Breast epithelium (tissue), 3 donors: ENCODE measurements at regions not wholly inside any gene's neighbourhood (a gene's known extent, or its start where the extent isn't known, plus 50 kb on each side); places are given as distances from the start of the nearest gene placed in this dataset.

Source experiments
- POLR2A ChIP-seq: fragments of 450-650 bp; IDR thresholded peaks from one replicate; pipeline ENCODE4 v1.6.1; 2016; ENCODE audit warnings: antibody characterized with exemption, mild to moderate bottlenecking, moderate library complexity
- TF ChIP-seq, protein P1 (sequence below), 3 donors: fragments of 450-650 bp; IDR thresholded peaks; one replicate each; pipeline ENCODE4 v1.5.1; 2016 to 2017; ENCODE audit warnings: antibody characterized with exemption in 3 of 3, mild to moderate bottlenecking in 3 of 3, moderate library complexity in 3 of 3

DNA sequence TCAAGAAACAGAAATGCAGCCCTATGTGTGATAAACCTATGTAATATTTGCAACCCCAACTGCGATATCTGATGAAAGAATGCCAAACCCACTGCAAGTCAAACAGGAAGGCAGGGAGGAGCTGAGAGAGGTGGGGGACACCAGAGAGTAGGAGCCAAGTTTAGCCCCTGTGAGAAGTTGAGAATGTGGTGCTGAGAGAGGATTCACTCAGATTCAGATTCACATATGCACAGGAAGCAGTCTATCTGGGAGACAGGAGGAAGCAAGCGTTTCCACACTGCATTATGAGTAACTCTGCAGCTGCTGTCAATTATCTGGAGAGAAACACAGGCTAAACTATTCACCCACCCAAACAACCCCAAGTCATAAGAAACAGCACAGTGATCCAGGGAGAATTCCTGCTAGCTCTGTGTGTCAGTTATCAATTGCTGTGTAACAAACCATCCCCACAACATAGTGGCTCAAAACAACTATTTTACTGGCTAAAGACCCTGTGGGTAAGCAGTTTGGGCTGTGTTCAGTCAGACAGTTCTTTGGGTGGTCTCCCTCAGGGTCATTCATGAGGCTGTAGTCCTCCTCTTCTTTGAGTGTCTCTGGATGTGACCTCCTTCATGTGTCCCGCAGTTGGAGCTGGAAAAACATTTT is 161.9 kb upstream of the RAI14 start:
- TF ChIP-seq, protein P1, sequence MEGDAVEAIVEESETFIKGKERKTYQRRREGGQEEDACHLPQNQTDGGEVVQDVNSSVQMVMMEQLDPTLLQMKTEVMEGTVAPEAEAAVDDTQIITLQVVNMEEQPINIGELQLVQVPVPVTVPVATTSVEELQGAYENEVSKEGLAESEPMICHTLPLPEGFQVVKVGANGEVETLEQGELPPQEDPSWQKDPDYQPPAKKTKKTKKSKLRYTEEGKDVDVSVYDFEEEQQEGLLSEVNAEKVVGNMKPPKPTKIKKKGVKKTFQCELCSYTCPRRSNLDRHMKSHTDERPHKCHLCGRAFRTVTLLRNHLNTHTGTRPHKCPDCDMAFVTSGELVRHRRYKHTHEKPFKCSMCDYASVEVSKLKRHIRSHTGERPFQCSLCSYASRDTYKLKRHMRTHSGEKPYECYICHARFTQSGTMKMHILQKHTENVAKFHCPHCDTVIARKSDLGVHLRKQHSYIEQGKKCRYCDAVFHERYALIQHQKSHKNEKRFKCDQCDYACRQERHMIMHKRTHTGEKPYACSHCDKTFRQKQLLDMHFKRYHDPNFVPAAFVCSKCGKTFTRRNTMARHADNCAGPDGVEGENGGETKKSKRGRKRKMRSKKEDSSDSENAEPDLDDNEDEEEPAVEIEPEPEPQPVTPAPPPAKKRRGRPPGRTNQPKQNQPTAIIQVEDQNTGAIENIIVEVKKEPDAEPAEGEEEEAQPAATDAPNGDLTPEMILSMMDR (IDR thresholded peaks at IDR 0.05) = no peak
- TF ChIP-seq POLR2A = no peak
